AG10803 (cell line): ENCODE measurements at regions not wholly inside any gene's neighbourhood (a gene's known extent, or its start where the extent isn't known, plus 50 kb on each side); places are given as distances from the start of the nearest gene placed in this dataset.

Experiments
- DNase-seq: peaks from one replicate; pipeline ENCODE4 v3.0.0; 2010; ENCODE audit warnings: low read depth
- H3K4me3 ChIP-seq: 2 replicates; pipeline ENCODE4 v1.5.1; 2011; ENCODE audit warnings: mild to moderate bottlenecking, low read length, control low read depth
- CTCF ChIP-seq: conservative IDR thresholded peaks from 2 replicates; pipeline ENCODE4 v1.5.1; 2011; ENCODE audit warnings: mild to moderate bottlenecking, low read length, control low read depth, inconsistent platforms

GRCh38 chr14:31978423-31978822 is 98.7 kb upstream of the ARHGAP5 start:
- no peak for TF ChIP-seq CTCF
- no peak for DNase-seq
- no peak overlapping the region for H3K4me3 ChIP-seq

GRCh38 chr14:31982642-31983041 is 94.5 kb upstream of the ARHGAP5 start:
- TF ChIP-seq CTCF = no peak

GRCh38 chr14:31986405-31986804 is 90.7 kb upstream of the ARHGAP5 start:
- DNase-seq = no peak
- no peak overlapping the region for H3K4me3 ChIP-seq
- no peak for TF ChIP-seq CTCF

More at GRCh38 chr14:31982642-31983041, 94.5 kb upstream of the ARHGAP5 start:
- H3K4me3 ChIP-seq = no peak overlapping the region
- DNase-seq = no peak

GRCh38 chr14:31987721-31988120 is 89.4 kb upstream of the ARHGAP5 start:
- no peak for DNase-seq
- no peak for TF ChIP-seq CTCF
- H3K4me3 ChIP-seq = no peak overlapping the region

- no peak for TF ChIP-seq CTCF
Observed at GRCh38 chr14:31988244-31988643, 88.9 kb upstream of the ARHGAP5 start.

GRCh38 chr14:31990183-31990857 is 86.8 kb upstream of the ARHGAP5 start:
- H3K4me3 ChIP-seq = no peak overlapping the region
- peak; percentile 63 for DNase-seq
- no peak for TF ChIP-seq CTCF

More at GRCh38 chr14:31988244-31988643, 88.9 kb upstream of the ARHGAP5 start:
- H3K4me3 ChIP-seq = no peak overlapping the region
- no peak for DNase-seq

- H3K4me3 ChIP-seq = no peak overlapping the region
- DNase-seq = peak; percentile 86
- TF ChIP-seq CTCF = no peak
Observed at GRCh38 chr14:31990926-31991572, 86.1 kb upstream of the ARHGAP5 start.
